ENCODE measurements at regions not wholly inside any gene's neighbourhood (a gene's known extent, or its start where the extent isn't known, plus 50 kb on each side); places are given as distances from the start of the nearest gene placed in this dataset.

- TF ChIP-seq, protein P1, sequence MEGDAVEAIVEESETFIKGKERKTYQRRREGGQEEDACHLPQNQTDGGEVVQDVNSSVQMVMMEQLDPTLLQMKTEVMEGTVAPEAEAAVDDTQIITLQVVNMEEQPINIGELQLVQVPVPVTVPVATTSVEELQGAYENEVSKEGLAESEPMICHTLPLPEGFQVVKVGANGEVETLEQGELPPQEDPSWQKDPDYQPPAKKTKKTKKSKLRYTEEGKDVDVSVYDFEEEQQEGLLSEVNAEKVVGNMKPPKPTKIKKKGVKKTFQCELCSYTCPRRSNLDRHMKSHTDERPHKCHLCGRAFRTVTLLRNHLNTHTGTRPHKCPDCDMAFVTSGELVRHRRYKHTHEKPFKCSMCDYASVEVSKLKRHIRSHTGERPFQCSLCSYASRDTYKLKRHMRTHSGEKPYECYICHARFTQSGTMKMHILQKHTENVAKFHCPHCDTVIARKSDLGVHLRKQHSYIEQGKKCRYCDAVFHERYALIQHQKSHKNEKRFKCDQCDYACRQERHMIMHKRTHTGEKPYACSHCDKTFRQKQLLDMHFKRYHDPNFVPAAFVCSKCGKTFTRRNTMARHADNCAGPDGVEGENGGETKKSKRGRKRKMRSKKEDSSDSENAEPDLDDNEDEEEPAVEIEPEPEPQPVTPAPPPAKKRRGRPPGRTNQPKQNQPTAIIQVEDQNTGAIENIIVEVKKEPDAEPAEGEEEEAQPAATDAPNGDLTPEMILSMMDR (IDR thresholded peaks at IDR 0.05; ENCODE audit: insufficient read depth, low read length, poor library complexity, severe bottlenecking) = no peak
- TF ChIP-seq EZH2phosphoT487 (conservative IDR thresholded peaks at IDR 0.05; ENCODE audit: low read length) = no peak
- H3K27ac ChIP-seq (ENCODE audit: low read depth, low read length) = no peak overlapping the region
- no peaks in the 10 kb centered on the region for H3F3A ChIP-seq (ENCODE audit: insufficient read depth)
- no peaks in the 10 kb centered on the region for H3K79me2 ChIP-seq (ENCODE audit: insufficient read depth, low read length)
- no peak overlapping the region for H3K4me2 ChIP-seq (ENCODE audit: low read depth, low read length, poor library complexity, severe bottlenecking)
- no peak overlapping the region for H2AFZ ChIP-seq (ENCODE audit: low read depth, low read length, severe bottlenecking)
- H3K27me3 ChIP-seq (ENCODE audit: low read length) = no peaks in the 10 kb centered on the region
- no peaks in the 10 kb centered on the region; the same call in 1 of the 2 replicates for H3K9me2 ChIP-seq (replicated peaks; ENCODE audit: insufficient read depth, low read length)
- H3K4me3 ChIP-seq (ENCODE audit: insufficient read depth, low read length, poor library complexity, severe bottlenecking) = no peak overlapping the region
- no peaks in the 10 kb centered on the region for H4K20me1 ChIP-seq (ENCODE audit: low read depth, low read length)
- H3K36me3 ChIP-seq (ENCODE audit: low read length) = no peaks in the 10 kb centered on the region
- no peak overlapping the region for H3K9ac ChIP-seq (ENCODE audit: low read length)
- no peaks in the 10 kb centered on the region for H3K9me3 ChIP-seq (ENCODE audit: insufficient read depth, low read length)
These were observed 161.5 kb downstream of the NUAK1 start for GRCh38 chr12:105977236-105977635.

- TF ChIP-seq, protein P1 (IDR thresholded peaks at IDR 0.05; ENCODE audit: insufficient read depth, low read length, poor library complexity, severe bottlenecking) = no peak
- no peak for TF ChIP-seq EZH2phosphoT487 (conservative IDR thresholded peaks at IDR 0.05; ENCODE audit: low read length)
- Histone ChIP-seq H3F3A (ENCODE audit: insufficient read depth) (no peaks in the 10 kb centered on the region), H3K9me3 (ENCODE audit: insufficient read depth, low read length) (no peaks in the 10 kb centered on the region), H3K9me2 (replicated peaks; ENCODE audit: insufficient read depth, low read length) (no peaks in the 10 kb centered on the region; the same call in 1 of the 2 replicates), H3K4me2 (ENCODE audit: low read depth, low read length, poor library complexity, severe bottlenecking) (no peak overlapping the region), H4K20me1 (ENCODE audit: low read depth, low read length) (no peaks in the 10 kb centered on the region), H3K4me3 (ENCODE audit: insufficient read depth, low read length, poor library complexity, severe bottlenecking) (no peak overlapping the region), H3K36me3 (ENCODE audit: low read length) (no peaks in the 10 kb centered on the region), H3K27me3 (ENCODE audit: low read length) (no peaks in the 10 kb centered on the region), H3K79me2 (ENCODE audit: insufficient read depth, low read length) (no peaks in the 10 kb centered on the region), H3K27ac (ENCODE audit: low read depth, low read length) (no peak overlapping the region), H2AFZ (ENCODE audit: low read depth, low read length, severe bottlenecking) (no peak overlapping the region), H3K9ac (ENCODE audit: low read length) (no peak overlapping the region)
These were observed 161.1 kb downstream of the NUAK1 start for GRCh38 chr12:105977652-105978051.

DNA sequence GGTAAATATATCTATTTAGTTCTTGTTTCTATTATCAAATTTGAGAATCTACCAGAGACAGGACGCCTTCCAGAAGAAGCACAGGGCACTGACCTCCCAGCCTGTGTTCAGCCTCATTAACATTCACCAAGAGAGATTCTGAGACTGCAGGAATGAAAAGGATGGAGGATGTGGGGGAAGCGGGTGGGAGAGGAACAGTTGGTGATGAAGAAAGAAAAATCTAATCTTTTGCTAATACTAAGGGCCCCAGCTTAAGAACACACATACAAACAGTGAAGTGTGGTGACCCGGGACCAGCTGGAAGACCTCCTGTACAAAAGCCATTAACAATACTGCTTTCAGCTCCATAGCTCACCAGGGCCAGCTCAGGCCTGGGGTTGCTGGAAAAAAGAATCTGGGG lies 160.5 kb downstream of the NUAK1 start:
- Histone ChIP-seq H3K9me2 (replicated peaks; ENCODE audit: insufficient read depth, low read length) (no peaks in the 10 kb centered on the region; the same call in 1 of the 2 replicates), H3K36me3 (ENCODE audit: low read length) (no peaks in the 10 kb centered on the region), H3F3A (ENCODE audit: insufficient read depth) (no peaks in the 10 kb centered on the region), H3K27ac (ENCODE audit: low read depth, low read length) (no peak overlapping the region), H3K9ac (ENCODE audit: low read length) (no peak overlapping the region), H3K9me3 (ENCODE audit: insufficient read depth, low read length) (no peaks in the 10 kb centered on the region), H3K4me3 (ENCODE audit: insufficient read depth, low read length, poor library complexity, severe bottlenecking) (no peak overlapping the region), H3K27me3 (ENCODE audit: low read length) (no peaks in the 10 kb centered on the region), H2AFZ (ENCODE audit: low read depth, low read length, severe bottlenecking) (no peak overlapping the region), H3K4me2 (ENCODE audit: low read depth, low read length, poor library complexity, severe bottlenecking) (no peak overlapping the region), H4K20me1 (ENCODE audit: low read depth, low read length) (no peaks in the 10 kb centered on the region), H3K79me2 (ENCODE audit: insufficient read depth, low read length) (no peaks in the 10 kb centered on the region)
- TF ChIP-seq, protein P1 (IDR thresholded peaks at IDR 0.05; ENCODE audit: insufficient read depth, low read length, poor library complexity, severe bottlenecking) = no peak
- TF ChIP-seq EZH2phosphoT487 (conservative IDR thresholded peaks at IDR 0.05; ENCODE audit: low read length) = no peak
